Stimulated activated CD4-positive, alpha-beta T cell treated with anti-CD3 and anti-CD28 coated beads, Interleukin-2, amount 100 ng/mL, for 4 hours (primary cell): ENCODE measurements at regions not wholly inside any gene's neighbourhood (a gene's known extent, or its start where the extent isn't known, plus 50 kb on each side); places are given as distances from the start of the nearest gene placed in this dataset.

ENCODE experiments used
- DNase-seq: peaks from one replicate; pipeline ENCODE4 v3.0.0-alpha.2; 2020; ENCODE audit warnings: low read depth

GRCh38 chr3:10764259-10765051, 51.6 kb upstream of the SLC6A11 start:
- no peak for DNase-seq

- no peak for DNase-seq
These were observed 49.9 kb upstream of the SLC6A11 start for GRCh38 chr3:10766049-10766705.
